Fibroblast of lung (primary cell): ENCODE measurements at regions not wholly inside any gene's neighbourhood (a gene's known extent, or its start where the extent isn't known, plus 50 kb on each side); places are given as distances from the start of the nearest gene placed in this dataset.

Experiments
- DNase-seq, 2 donors: peaks; one replicate each; pipeline versions ENCODE4 v3.0.0 to v3.0.0-alpha.2; 2010; ENCODE audit warnings: low read depth in 2 of 2
- H2AFZ ChIP-seq: 2 replicates; pipeline ENCODE4 v1.5.1; 2012; ENCODE audit warnings: low read length, control low read depth, inconsistent platforms
- H3K27ac ChIP-seq: 2 replicates; pipeline ENCODE4 v1.5.1; 2011; ENCODE audit warnings: low read length, control low read depth; ENCODE audit not compliant: insufficient read depth
- H3K27me3 ChIP-seq: 2 replicates; pipeline ENCODE4 v1.5.1; 2011; ENCODE audit warnings: mild to moderate bottlenecking, low read length; ENCODE audit not compliant: control insufficient read depth, insufficient read depth
- H3K36me3 ChIP-seq: 2 replicates; pipeline ENCODE4 v1.5.1; 2011; ENCODE audit warnings: low read length; ENCODE audit not compliant: control insufficient read depth, insufficient read depth
- H3K4me1 ChIP-seq: 2 replicates; pipeline ENCODE4 v1.5.1; 2011; ENCODE audit warnings: low read length; ENCODE audit not compliant: control insufficient read depth, insufficient read depth; ENCODE audit errors: extremely low read depth
- H3K4me2 ChIP-seq: 2 replicates; pipeline ENCODE4 v1.5.1; 2011; ENCODE audit warnings: low read length, control low read depth; ENCODE audit not compliant: insufficient read depth; ENCODE audit errors: extremely low read depth
- H3K4me3 ChIP-seq, 4 experiments: fragments of 200-600 bp in 1 of 4; sonication (generic) in 1 of 4; replicated peaks in 1 of 4; 2 replicates each; pipeline ENCODE4 v1.5.1; 2011 to 2016; ENCODE audit warnings: low read length in 4 of 4, low read depth in 3 of 4, mild to moderate bottlenecking in 3 of 4, control low read depth in 2 of 4, inconsistent platforms in 1 of 4, mixed read lengths in 1 of 4; ENCODE audit not compliant: insufficient read depth in 1 of 4; ENCODE audit errors: control extremely low read depth in 1 of 4
- H3K79me2 ChIP-seq: 2 replicates; pipeline ENCODE4 v1.5.1; 2012; ENCODE audit warnings: mild to moderate bottlenecking, low read length, inconsistent platforms; ENCODE audit not compliant: control insufficient read depth, insufficient read depth
- H3K9ac ChIP-seq: 2 replicates; pipeline ENCODE4 v1.5.1; 2011; ENCODE audit warnings: mild to moderate bottlenecking, low read length, control low read depth; ENCODE audit not compliant: insufficient read depth
- H3K9me3 ChIP-seq: 2 replicates; pipeline ENCODE4 v1.5.1; 2012; ENCODE audit warnings: low read depth, low read length; ENCODE audit not compliant: control insufficient read depth, insufficient read depth
- H4K20me1 ChIP-seq: 2 replicates; pipeline ENCODE4 v1.5.1; 2011; ENCODE audit warnings: low read length; ENCODE audit not compliant: control insufficient read depth, insufficient read depth; ENCODE audit errors: extremely low read depth
- EZH2 ChIP-seq: IDR thresholded peaks from 2 replicates; pipeline ENCODE4 v1.5.1; 2012; ENCODE audit warnings: low read length, control low read depth, mild to moderate bottlenecking; ENCODE audit errors: missing control alignments
- TF ChIP-seq, protein P1 (sequence below), 2 donors: IDR thresholded peaks in 1 of 2; conservative IDR thresholded peaks in 1 of 2; 1 replicate in 1 of 2; 2 replicates in 1 of 2; pipeline ENCODE4 v1.5.1; 2011 to 2012; ENCODE audit warnings: low read length in 2 of 2, control low read depth in 1 of 2, inconsistent platforms in 1 of 2, low read depth in 1 of 2, mild to moderate bottlenecking in 1 of 2

GRCh38 chr3:147900851-147901250 lies 491.7 kb downstream of the ZIC1 start:
- TF ChIP-seq, protein P1, sequence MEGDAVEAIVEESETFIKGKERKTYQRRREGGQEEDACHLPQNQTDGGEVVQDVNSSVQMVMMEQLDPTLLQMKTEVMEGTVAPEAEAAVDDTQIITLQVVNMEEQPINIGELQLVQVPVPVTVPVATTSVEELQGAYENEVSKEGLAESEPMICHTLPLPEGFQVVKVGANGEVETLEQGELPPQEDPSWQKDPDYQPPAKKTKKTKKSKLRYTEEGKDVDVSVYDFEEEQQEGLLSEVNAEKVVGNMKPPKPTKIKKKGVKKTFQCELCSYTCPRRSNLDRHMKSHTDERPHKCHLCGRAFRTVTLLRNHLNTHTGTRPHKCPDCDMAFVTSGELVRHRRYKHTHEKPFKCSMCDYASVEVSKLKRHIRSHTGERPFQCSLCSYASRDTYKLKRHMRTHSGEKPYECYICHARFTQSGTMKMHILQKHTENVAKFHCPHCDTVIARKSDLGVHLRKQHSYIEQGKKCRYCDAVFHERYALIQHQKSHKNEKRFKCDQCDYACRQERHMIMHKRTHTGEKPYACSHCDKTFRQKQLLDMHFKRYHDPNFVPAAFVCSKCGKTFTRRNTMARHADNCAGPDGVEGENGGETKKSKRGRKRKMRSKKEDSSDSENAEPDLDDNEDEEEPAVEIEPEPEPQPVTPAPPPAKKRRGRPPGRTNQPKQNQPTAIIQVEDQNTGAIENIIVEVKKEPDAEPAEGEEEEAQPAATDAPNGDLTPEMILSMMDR (conservative IDR thresholded peaks at IDR 0.05 in 1 of 2, IDR thresholded peaks at IDR 0.05 in 1 of 2; ENCODE audit: low read depth in 1 of 2, low read length in 2 of 2) = no peak
- TF ChIP-seq EZH2 = no peak
- Histone ChIP-seq H3K9me3 (no peaks in the 10 kb centered on the region), H2AFZ (no peak overlapping the region), H3K27me3 (no peaks in the 10 kb centered on the region), H3K4me2 (no peak overlapping the region), H3K27ac (no peak overlapping the region), H4K20me1 (no peaks in the 10 kb centered on the region), H3K36me3 (no peaks in the 10 kb centered on the region), H3K4me3 (no peak overlapping the region), H3K4me1 (no peaks in the 10 kb centered on the region), H3K9ac (no peak overlapping the region), H3K79me2 (no peaks in the 10 kb centered on the region)
- DNase-seq = no peak

DNA sequence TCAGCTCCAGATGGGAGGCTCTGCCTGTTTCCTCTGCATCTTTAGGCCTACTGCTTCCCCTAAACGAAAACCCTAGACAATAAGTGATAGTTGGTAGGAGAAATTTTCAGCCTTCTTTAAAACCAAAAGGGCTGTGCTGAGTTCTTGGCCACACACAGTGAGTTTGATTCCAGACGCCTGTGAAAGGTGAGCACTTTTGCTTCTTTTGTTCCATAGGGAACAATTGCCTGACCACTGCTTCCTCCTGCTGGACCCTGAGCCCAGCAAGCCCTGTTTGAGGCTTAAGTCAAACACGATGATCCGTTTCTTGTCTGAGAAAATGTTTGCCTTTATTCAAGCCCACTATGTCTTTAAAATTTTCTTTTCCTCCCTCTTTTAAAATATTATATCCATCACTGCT lies 493.9 kb downstream of the ZIC1 start:
- Histone ChIP-seq H3K4me3 (no peak overlapping the region), H3K9me3 (no peaks in the 10 kb centered on the region), H3K9ac (no peak overlapping the region), H3K36me3 (no peaks in the 10 kb centered on the region), H4K20me1 (no peaks in the 10 kb centered on the region), H3K4me2 (no peak overlapping the region), H3K27ac (no peak overlapping the region), H3K27me3 (no peaks in the 10 kb centered on the region), H2AFZ (no peak overlapping the region), H3K79me2 (no peaks in the 10 kb centered on the region), H3K4me1 (no peaks in the 10 kb centered on the region)
- no peak for DNase-seq
- no peak for TF ChIP-seq EZH2
- TF ChIP-seq, protein P1 (conservative IDR thresholded peaks at IDR 0.05 in 1 of 2, IDR thresholded peaks at IDR 0.05 in 1 of 2; ENCODE audit: low read depth in 1 of 2, low read length in 2 of 2) = no peak

- TF ChIP-seq EZH2 = no peak
- TF ChIP-seq, protein P1 (conservative IDR thresholded peaks at IDR 0.05 in 1 of 2, IDR thresholded peaks at IDR 0.05 in 1 of 2; ENCODE audit: low read depth in 1 of 2, low read length in 2 of 2) = no peak
- H3K27me3 ChIP-seq = no peaks in the 10 kb centered on the region
Measured at GRCh38 chr3:147904421-147904820, 495.3 kb downstream of the ZIC1 start.

More at GRCh38 chr3:147904421-147904820, 495.3 kb downstream of the ZIC1 start:
- DNase-seq = no peak
- H2AFZ ChIP-seq = no peak overlapping the region
- H3K4me3 ChIP-seq = no peak overlapping the region
- H4K20me1 ChIP-seq = no peaks in the 10 kb centered on the region
- H3K79me2 ChIP-seq = no peaks in the 10 kb centered on the region
- H3K36me3 ChIP-seq = no peaks in the 10 kb centered on the region
- no peak overlapping the region for H3K9ac ChIP-seq
- H3K27ac ChIP-seq = no peak overlapping the region
- H3K9me3 ChIP-seq = no peaks in the 10 kb centered on the region
- H3K4me2 ChIP-seq = no peak overlapping the region
- no peaks in the 10 kb centered on the region for H3K4me1 ChIP-seq
